ENCODE measurements at regions not wholly inside any gene's neighbourhood (a gene's known extent, or its start where the extent isn't known, plus 50 kb on each side); places are given as distances from the start of the nearest gene placed in this dataset.

DNA sequence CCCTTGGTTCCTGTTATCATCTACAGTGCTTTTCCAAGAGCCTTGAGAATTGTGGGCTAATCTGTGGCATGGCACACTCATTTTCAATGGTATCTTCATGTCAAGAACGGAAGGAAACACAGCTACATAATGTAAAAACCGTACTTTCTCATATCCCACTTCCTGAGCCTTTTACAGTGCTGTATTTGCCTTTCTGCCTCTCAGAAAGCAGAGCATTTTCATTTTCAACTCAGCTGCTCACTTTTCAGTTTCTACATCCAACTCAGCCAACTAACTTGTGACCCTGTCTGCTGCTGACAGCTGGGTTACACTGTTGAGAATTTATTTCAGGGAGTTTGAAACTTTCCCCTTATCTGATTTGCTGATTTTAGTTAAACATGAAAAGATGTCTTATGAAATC lies 875.8 kb upstream of the KCND2 start:
- no peaks in the 10 kb centered on the region for H3K79me2 ChIP-seq (ENCODE audit: control insufficient read depth, low read length)
- no peak for TF ChIP-seq EZH2phosphoT487 (IDR thresholded peaks at IDR 0.05; ENCODE audit: borderline replicate concordance, low read length)
- TF ChIP-seq, protein P1, sequence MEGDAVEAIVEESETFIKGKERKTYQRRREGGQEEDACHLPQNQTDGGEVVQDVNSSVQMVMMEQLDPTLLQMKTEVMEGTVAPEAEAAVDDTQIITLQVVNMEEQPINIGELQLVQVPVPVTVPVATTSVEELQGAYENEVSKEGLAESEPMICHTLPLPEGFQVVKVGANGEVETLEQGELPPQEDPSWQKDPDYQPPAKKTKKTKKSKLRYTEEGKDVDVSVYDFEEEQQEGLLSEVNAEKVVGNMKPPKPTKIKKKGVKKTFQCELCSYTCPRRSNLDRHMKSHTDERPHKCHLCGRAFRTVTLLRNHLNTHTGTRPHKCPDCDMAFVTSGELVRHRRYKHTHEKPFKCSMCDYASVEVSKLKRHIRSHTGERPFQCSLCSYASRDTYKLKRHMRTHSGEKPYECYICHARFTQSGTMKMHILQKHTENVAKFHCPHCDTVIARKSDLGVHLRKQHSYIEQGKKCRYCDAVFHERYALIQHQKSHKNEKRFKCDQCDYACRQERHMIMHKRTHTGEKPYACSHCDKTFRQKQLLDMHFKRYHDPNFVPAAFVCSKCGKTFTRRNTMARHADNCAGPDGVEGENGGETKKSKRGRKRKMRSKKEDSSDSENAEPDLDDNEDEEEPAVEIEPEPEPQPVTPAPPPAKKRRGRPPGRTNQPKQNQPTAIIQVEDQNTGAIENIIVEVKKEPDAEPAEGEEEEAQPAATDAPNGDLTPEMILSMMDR (IDR thresholded peaks at IDR 0.05; ENCODE audit: low read depth, low read length, poor library complexity, severe bottlenecking) = no peak
- no peaks in the 10 kb centered on the region for H3K9me2 ChIP-seq (replicated peaks; ENCODE audit: control insufficient read depth, low read length)
- H4K20me1 ChIP-seq (ENCODE audit: control insufficient read depth, insufficient read depth, low read depth, low read length) = no peaks in the 10 kb centered on the region
- no peaks in the 10 kb centered on the region for H3K27me3 ChIP-seq (ENCODE audit: control insufficient read depth, low read length)
- H3K9me3 ChIP-seq (ENCODE audit: control insufficient read depth, insufficient read depth, low read length) = no peaks in the 10 kb centered on the region
- no peak overlapping the region for H3K27ac ChIP-seq (ENCODE audit: low read depth, low read length)
- H3K36me3 ChIP-seq (ENCODE audit: control insufficient read depth, low read length) = no peaks in the 10 kb centered on the region
- no peaks in the 10 kb centered on the region for H3K4me1 ChIP-seq (ENCODE audit: control insufficient read depth, low read length)
- H3K4me3 ChIP-seq (ENCODE audit: low read length) = no peak overlapping the region
- no peaks in the 10 kb centered on the region for H3F3A ChIP-seq (ENCODE audit: control insufficient read depth, insufficient read depth)
- H3K4me2 ChIP-seq (ENCODE audit: low read length) = no peak overlapping the region

DNA sequence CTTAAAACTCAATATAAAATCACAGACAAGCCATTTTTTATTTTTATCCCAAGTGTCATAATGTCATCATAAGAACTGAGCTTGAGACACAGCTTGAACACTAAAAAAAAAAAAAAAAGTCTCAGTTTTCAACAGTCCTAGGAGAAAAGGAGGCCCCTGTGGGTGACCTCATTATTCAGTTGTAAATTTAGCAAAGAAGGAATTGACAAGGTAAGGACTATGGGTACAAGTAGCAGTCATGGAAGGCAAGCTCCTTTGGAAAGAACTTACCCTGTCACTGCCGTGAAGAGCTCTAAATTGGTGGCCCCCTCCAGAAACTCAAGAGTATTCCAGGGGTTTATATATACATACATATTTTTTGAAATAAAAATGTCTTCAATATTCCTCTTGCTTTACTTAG lies 864.4 kb upstream of the KCND2 start:
- Histone ChIP-seq H3K79me2 (ENCODE audit: control insufficient read depth, low read length) (no peaks in the 10 kb centered on the region), H3F3A (ENCODE audit: control insufficient read depth, insufficient read depth) (no peaks in the 10 kb centered on the region), H3K4me2 (ENCODE audit: low read length) (no peak overlapping the region), H3K27me3 (ENCODE audit: control insufficient read depth, low read length) (no peaks in the 10 kb centered on the region), H3K27ac (ENCODE audit: low read depth, low read length) (no peak overlapping the region), H4K20me1 (ENCODE audit: control insufficient read depth, insufficient read depth, low read depth, low read length) (no peaks in the 10 kb centered on the region), H3K9me3 (ENCODE audit: control insufficient read depth, insufficient read depth, low read length) (no peaks in the 10 kb centered on the region; the same call in 1 of the 2 replicates), H3K9me2 (replicated peaks; ENCODE audit: control insufficient read depth, low read length) (no peaks in the 10 kb centered on the region), H3K4me1 (ENCODE audit: control insufficient read depth, low read length) (no peaks in the 10 kb centered on the region), H3K4me3 (ENCODE audit: low read length) (no peak overlapping the region), H3K36me3 (ENCODE audit: control insufficient read depth, low read length) (no peaks in the 10 kb centered on the region)
- no peak for TF ChIP-seq EZH2phosphoT487 (IDR thresholded peaks at IDR 0.05; ENCODE audit: borderline replicate concordance, low read length)
- TF ChIP-seq, protein P1 (IDR thresholded peaks at IDR 0.05; ENCODE audit: low read depth, low read length, poor library complexity, severe bottlenecking) = no peak

DNA sequence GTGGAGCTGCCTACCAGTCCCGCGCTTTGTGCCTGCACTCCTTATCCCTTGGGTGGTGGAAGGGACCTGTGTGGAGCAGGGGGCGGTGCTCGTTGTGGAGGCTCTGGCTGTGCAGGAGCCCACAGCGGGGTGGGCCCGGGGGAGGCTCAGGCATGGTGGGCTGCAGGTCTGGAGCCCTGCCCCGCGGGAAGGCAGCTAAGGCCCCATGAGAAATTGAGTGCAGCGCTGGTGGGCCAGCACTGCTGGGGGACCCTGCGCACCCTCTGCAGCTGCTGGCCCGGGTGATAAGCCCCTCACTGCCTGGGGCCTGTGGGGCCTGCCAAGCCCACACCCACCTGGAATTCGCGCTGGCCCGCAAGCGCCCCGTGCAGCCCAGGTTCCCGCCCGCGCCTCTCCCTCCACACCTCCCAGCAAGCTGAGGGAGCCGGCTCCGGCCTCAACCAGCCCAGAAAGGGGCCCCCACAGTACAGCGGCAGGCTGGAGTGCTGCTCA lies 859.6 kb upstream of the KCND2 start:
- Histone ChIP-seq H3F3A (ENCODE audit: control insufficient read depth, insufficient read depth) (no peaks in the 10 kb centered on the region), H3K36me3 (ENCODE audit: control insufficient read depth, low read length) (no peaks in the 10 kb centered on the region), H3K4me3 (ENCODE audit: low read length) (no peak overlapping the region), H3K27ac (ENCODE audit: low read depth, low read length) (no peak overlapping the region), H3K79me2 (ENCODE audit: control insufficient read depth, low read length) (no peaks in the 10 kb centered on the region), H3K9me3 (ENCODE audit: control insufficient read depth, insufficient read depth, low read length) (no peaks in the 10 kb centered on the region; the same call in 1 of the 2 replicates), H3K4me1 (ENCODE audit: control insufficient read depth, low read length) (no peaks in the 10 kb centered on the region), H3K9me2 (replicated peaks; ENCODE audit: control insufficient read depth, low read length) (no peaks in the 10 kb centered on the region), H3K27me3 (ENCODE audit: control insufficient read depth, low read length) (no peaks in the 10 kb centered on the region), H3K4me2 (ENCODE audit: low read length) (no peak overlapping the region), H4K20me1 (ENCODE audit: control insufficient read depth, insufficient read depth, low read depth, low read length) (no peaks in the 10 kb centered on the region)
- TF ChIP-seq, protein P1 (IDR thresholded peaks at IDR 0.05; ENCODE audit: low read depth, low read length, poor library complexity, severe bottlenecking) = no peak
- TF ChIP-seq EZH2phosphoT487 (IDR thresholded peaks at IDR 0.05; ENCODE audit: borderline replicate concordance, low read length) = no peak

Measured in DOHH2 (cell line).